IPS-NIHi11 (cell line): ENCODE measurements at regions not wholly inside any gene's neighbourhood (a gene's known extent, or its start where the extent isn't known, plus 50 kb on each side); places are given as distances from the start of the nearest gene placed in this dataset.
"Not testable (repeated sequence)": the region's sequence is repeated elsewhere in the genome, so short reads cannot be mapped to it uniquely, and the experiment has no call there.

Source experiments
- DNase-seq: peaks from one replicate; pipeline ENCODE4 v3.0.0; 2012; ENCODE audit warnings: mixed read lengths, low spot score

GRCh38 chr14:105876158-105876557 is 349.8 kb downstream of the TMEM121 start:
- no peak for DNase-seq

GRCh38 chr14:105876829-105877228 is 350.4 kb downstream of the TMEM121 start:
- DNase-seq = no peak

- DNase-seq = no peak
These were observed 351.3 kb downstream of the TMEM121 start for GRCh38 chr14:105877645-105878044.

GRCh38 chr14:105878125-105878524 is 351.7 kb downstream of the TMEM121 start:
- DNase-seq = no peak

- no peak for DNase-seq
These were observed 352.2 kb downstream of the TMEM121 start for GRCh38 chr14:105878554-105878953.

GRCh38 chr14:105879503-105879866 is 353.1 kb downstream of the TMEM121 start:
- DNase-seq = no peak

- DNase-seq = no peak
These were observed 353.6 kb downstream of the TMEM121 start for GRCh38 chr14:105879867-105880561.

GRCh38 chr14:105880616-105881015 is 354.2 kb downstream of the TMEM121 start:
- DNase-seq = no peak

GRCh38 chr14:105881021-105881930 is 354.9 kb downstream of the TMEM121 start:
- DNase-seq = no peak

GRCh38 chr14:105882011-105882410 is 355.6 kb downstream of the TMEM121 start:
- not testable (repeated sequence) for DNase-seq

GRCh38 chr14:105882626-105883025 is 356.2 kb downstream of the TMEM121 start:
- DNase-seq = no peak

- DNase-seq = no peak
These were observed 357.0 kb downstream of the TMEM121 start for GRCh38 chr14:105883066-105884005.

- DNase-seq = not testable (repeated sequence)
These were observed 357.9 kb downstream of the TMEM121 start for GRCh38 chr14:105884192-105884807.

- DNase-seq = no peak
These were observed 358.5 kb downstream of the TMEM121 start for GRCh38 chr14:105884808-105885281.

GRCh38 chr14:105885561-105886320 is 359.4 kb downstream of the TMEM121 start:
- no peak for DNase-seq

- DNase-seq = not testable (repeated sequence)
These were observed 360.4 kb downstream of the TMEM121 start for GRCh38 chr14:105886791-105887191.

- DNase-seq = no peak
These were observed 361.3 kb downstream of the TMEM121 start for GRCh38 chr14:105887692-105888091.

GRCh38 chr14:105888151-105888550 is 361.8 kb downstream of the TMEM121 start:
- no peak for DNase-seq

GRCh38 chr14:105888784-105889665 is 362.6 kb downstream of the TMEM121 start:
- DNase-seq = no peak
